Naive thymus-derived CD4-positive, alpha-beta T cell (primary cell): ENCODE measurements at regions not wholly inside any gene's neighbourhood (a gene's known extent, or its start where the extent isn't known, plus 50 kb on each side); places are given as distances from the start of the nearest gene placed in this dataset.

Source experiments
- ATAC-seq: fragments of 150-1000 bp; cut with Tn5 transposase; 2 replicates; pipeline ENCODE4 v1.10.0; 2021; ENCODE audit warnings: mild to moderate bottlenecking, moderate library complexity
- CTCF ChIA-PET: fragments of 350-600 bp; sonication (Branson Sonifier 250); formaldehyde crosslinking; loops from one replicate; lab custom pipeline; 2021; ENCODE audit warnings: antibody characterized with exemption; lab: Charles Lee
- POLR2A ChIA-PET: fragments of 350-600 bp; sonication (Branson Sonifier 250); formaldehyde crosslinking; loops from one replicate; lab custom pipeline; 2021; ENCODE audit warnings: antibody characterized with exemption, inconsistent platforms; lab: Charles Lee
- DNase-seq, 9 donors: peaks; one replicate each; pipeline versions ENCODE4 v3.0.0 to v3.0.0-alpha.2; 2020 to 2022; ENCODE audit warnings: mixed read lengths in 1 of 9
- H3K27ac ChIP-seq: one replicate; pipeline ENCODE4 v1.7.0; 2013; ENCODE audit warnings: mild to moderate bottlenecking, low read depth, low read length, moderate library complexity
- H3K27me3 ChIP-seq, 2 donors: one replicate each; pipeline ENCODE4 v1.7.0; 2013; ENCODE audit warnings: low read length in 2 of 2, mild to moderate bottlenecking in 2 of 2, moderate library complexity in 2 of 2; ENCODE audit not compliant: control insufficient read depth in 2 of 2, insufficient read depth in 2 of 2
- H3K36me3 ChIP-seq, 3 experiments: 1 replicate in 2 of 3; 2 replicates in 1 of 3; pipeline ENCODE4 v1.7.0; 2013; ENCODE audit warnings: low read length in 3 of 3, mild to moderate bottlenecking in 3 of 3, moderate library complexity in 1 of 3; ENCODE audit not compliant: insufficient read depth in 3 of 3, control insufficient read depth in 2 of 3
- H3K4me1 ChIP-seq, 2 donors: one replicate each; pipeline ENCODE4 v1.7.0; 2013; ENCODE audit warnings: low read length in 2 of 2, mild to moderate bottlenecking in 2 of 2, moderate library complexity in 1 of 2; ENCODE audit not compliant: control insufficient read depth in 2 of 2, insufficient read depth in 2 of 2
- H3K4me3 ChIP-seq: 2 replicates; pipeline ENCODE4 v1.7.0; 2013; ENCODE audit warnings: mild to moderate bottlenecking, low read length
- H3K9me3 ChIP-seq, 3 experiments: 1 replicate in 2 of 3; 2 replicates in 1 of 3; pipeline ENCODE4 v1.7.0; 2013; ENCODE audit warnings: low read length in 3 of 3; ENCODE audit not compliant: control insufficient read depth in 2 of 3
- H3K27ac Mint-ChIP-seq, 9 donors: one replicate each; pipeline ENCODE4 v1.8.0; 2020 to 2022; ENCODE audit warnings: mixed read lengths in 9 of 9, mild to moderate bottlenecking in 8 of 9, moderate library complexity in 5 of 9, inconsistent platforms in 2 of 9
- H3K27me3 Mint-ChIP-seq, 5 donors: one replicate each; pipeline ENCODE4 v1.8.0; 2021 to 2022; ENCODE audit warnings: mixed read lengths in 5 of 5, mild to moderate bottlenecking in 1 of 5
- H3K36me3 Mint-ChIP-seq, 5 donors: one replicate each; pipeline ENCODE4 v1.8.0; 2020 to 2022; ENCODE audit warnings: mixed read lengths in 5 of 5, mild to moderate bottlenecking in 3 of 5, inconsistent platforms in 1 of 5
- H3K4me1 Mint-ChIP-seq, 7 donors: one replicate each; pipeline ENCODE4 v1.8.0; 2020 to 2022; ENCODE audit warnings: mixed read lengths in 7 of 7, mild to moderate bottlenecking in 3 of 7, inconsistent platforms in 1 of 7
- H3K4me3 Mint-ChIP-seq, 10 donors: one replicate each; pipeline ENCODE4 v1.8.0; 2020 to 2022; ENCODE audit warnings: mild to moderate bottlenecking in 10 of 10, mixed read lengths in 10 of 10, moderate library complexity in 6 of 10, inconsistent platforms in 2 of 10
- H3K9me3 Mint-ChIP-seq, 11 donors: one replicate each; pipeline ENCODE4 v1.8.0; 2020 to 2022; ENCODE audit warnings: mixed read lengths in 11 of 11, mild to moderate bottlenecking in 4 of 11, inconsistent platforms in 1 of 11, moderate library complexity in 1 of 11
- intact Hi-C, 2 donors: fragments of 100-400 bp; cut with micrococcal nuclease; formaldehyde crosslinking; loops; one replicate each; pipeline ENCODE4 v1.15.1; 2023

DNA sequence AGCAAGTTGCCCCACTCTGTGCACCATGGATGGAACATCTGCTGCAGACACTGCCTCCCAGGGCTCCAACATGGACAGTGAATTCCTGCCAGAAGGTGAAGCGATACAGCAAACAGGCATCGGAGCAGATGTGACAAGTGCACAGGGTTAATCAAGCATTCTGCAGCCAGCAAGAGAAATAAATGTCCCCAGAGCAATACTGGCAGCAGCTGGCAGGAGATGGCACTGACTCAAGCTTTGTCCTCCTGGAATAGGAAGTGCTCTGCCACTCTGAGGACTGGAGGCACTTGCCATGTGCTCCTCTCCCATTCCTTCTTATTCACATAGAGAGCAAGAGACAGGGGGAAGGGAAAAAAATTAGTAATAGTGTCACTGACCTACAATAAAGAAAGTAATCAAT is 402.7 kb upstream of the DAB1 start:
- no peak for ATAC-seq
- ChIA-PET CTCF (no interaction called here), POLR2A (no interaction called here)
- Histone ChIP-seq H3K4me3 (no peak overlapping the region), H3K27ac (no peak overlapping the region), H3K4me1 (no peaks in the 10 kb centered on the region), H3K9me3 (no peaks in the 10 kb centered on the region), H3K36me3 (no peaks in the 10 kb centered on the region), H3K27me3 (no peaks in the 10 kb centered on the region)
- Mint-ChIP-seq H3K36me3 (no peaks in the 10 kb centered on the region), H3K4me3 (no peak overlapping the region), H3K27ac (no peak overlapping the region), H3K9me3 (peaks cover 0 to 4% (median 0%) of the 10 kb centered on the region in 11 donors), H3K27me3 (peaks cover 0 to 10% (median 5%) of the 10 kb centered on the region in 5 donors), H3K4me1 (no peaks in the 10 kb centered on the region)
- no peak for DNase-seq
- intact Hi-C loops = no loop called here

DNA sequence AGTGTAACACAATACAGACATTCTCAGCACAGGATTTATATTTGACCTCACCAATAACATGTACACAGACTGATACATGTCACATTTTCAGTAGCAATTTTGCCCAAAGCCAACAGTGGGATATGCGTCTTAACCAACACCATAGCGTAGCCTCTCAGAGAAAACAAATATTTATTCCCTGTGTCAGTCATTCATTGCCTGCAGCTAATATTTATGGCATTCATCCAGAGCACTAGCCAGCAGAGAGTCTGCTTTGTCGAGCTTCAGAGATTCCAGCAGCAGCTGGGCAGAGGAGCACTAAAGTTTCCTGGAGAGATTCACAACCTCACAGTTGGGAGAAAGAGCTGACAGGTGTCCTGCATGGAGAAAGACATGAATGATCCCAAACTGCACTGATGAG is 400.7 kb upstream of the DAB1 start:
- peaks cover 0 to 10% (median 5%) of the 10 kb centered on the region in 5 donors for H3K27me3 Mint-ChIP-seq
- H3K36me3 Mint-ChIP-seq = no peaks in the 10 kb centered on the region
- DNase-seq = no peak
- ChIA-PET CTCF (interaction anchor here (0.6 kb wide), 1 partner anchor 224 kb away, joined by 3 read pairs; no protein-coding TSS in a partner anchor), POLR2A (no interaction called here)
- no peaks in the 10 kb centered on the region for H3K36me3 ChIP-seq
- no peaks in the 10 kb centered on the region for H3K4me1 ChIP-seq
- H3K9me3 ChIP-seq = no peaks in the 10 kb centered on the region
- H3K27me3 ChIP-seq = no peaks in the 10 kb centered on the region
- intact Hi-C loops = no loop called here
- H3K27ac ChIP-seq = no peak overlapping the region
- H3K9me3 Mint-ChIP-seq = peaks cover 0 to 1% (median 0%) of the 10 kb centered on the region in 11 donors
- no peak for ATAC-seq
- no peaks in the 10 kb centered on the region for H3K4me1 Mint-ChIP-seq
- H3K4me3 ChIP-seq = no peak overlapping the region
- no peak overlapping the region for H3K27ac Mint-ChIP-seq
- H3K4me3 Mint-ChIP-seq = no peak overlapping the region

DNA sequence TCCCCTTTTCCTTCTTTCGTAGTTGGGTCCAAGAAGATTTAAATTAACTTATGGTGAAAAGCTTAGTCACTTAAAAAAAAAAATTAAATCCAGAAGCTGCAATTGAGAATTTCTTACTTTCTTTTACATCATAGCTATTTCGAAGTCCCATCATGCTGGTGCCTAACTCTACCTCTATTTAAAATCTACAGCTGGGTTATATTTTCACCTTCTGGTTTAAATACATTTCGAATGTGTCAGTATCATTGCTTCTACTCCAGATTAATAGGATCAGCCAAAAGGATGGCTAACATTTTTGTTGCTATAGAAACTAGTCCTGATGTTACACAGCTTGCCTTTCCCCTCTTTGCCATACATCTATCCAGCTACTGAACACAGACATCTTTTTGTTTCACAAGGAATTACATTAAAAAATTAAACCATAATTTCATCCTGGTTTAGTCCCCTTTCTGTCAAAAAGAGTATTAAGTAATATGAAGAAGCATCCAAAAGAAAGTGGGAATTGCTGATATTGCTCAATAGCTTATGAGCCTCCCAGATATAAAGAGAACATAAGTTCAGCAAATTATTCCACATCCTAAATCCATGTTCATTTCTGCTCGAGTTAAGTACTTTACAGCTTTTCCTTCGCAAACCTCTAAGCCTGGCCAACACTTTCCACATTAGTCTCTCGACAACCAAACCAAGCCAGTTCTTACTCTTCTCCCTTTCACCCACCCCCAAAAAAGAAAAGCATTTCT is 396.7 kb upstream of the DAB1 start:
- H3K9me3 ChIP-seq = no peaks in the 10 kb centered on the region
- DNase-seq (no peak), ATAC-seq (no peak)
- no peaks in the 10 kb centered on the region for H3K4me1 ChIP-seq
- POLR2A ChIA-PET = no interaction called here
- no peak overlapping the region for H3K4me3 ChIP-seq
- peaks cover 0 to 8% (median 0%) of the 10 kb centered on the region in 5 donors for H3K27me3 Mint-ChIP-seq
- H3K36me3 ChIP-seq = no peaks in the 10 kb centered on the region
- H3K36me3 Mint-ChIP-seq = no peaks in the 10 kb centered on the region
- no peak overlapping the region for H3K27ac ChIP-seq
- H3K4me3 Mint-ChIP-seq = no peak overlapping the region
- no peaks in the 10 kb centered on the region for H3K9me3 Mint-ChIP-seq
- intact Hi-C loops = no loop called here
- CTCF ChIA-PET = no interaction called here
- no peak overlapping the region for H3K27ac Mint-ChIP-seq
- H3K4me1 Mint-ChIP-seq = no peaks in the 10 kb centered on the region
- H3K27me3 ChIP-seq = peaks cover 0 to 4% of the 10 kb centered on the region in 2 donors

DNA sequence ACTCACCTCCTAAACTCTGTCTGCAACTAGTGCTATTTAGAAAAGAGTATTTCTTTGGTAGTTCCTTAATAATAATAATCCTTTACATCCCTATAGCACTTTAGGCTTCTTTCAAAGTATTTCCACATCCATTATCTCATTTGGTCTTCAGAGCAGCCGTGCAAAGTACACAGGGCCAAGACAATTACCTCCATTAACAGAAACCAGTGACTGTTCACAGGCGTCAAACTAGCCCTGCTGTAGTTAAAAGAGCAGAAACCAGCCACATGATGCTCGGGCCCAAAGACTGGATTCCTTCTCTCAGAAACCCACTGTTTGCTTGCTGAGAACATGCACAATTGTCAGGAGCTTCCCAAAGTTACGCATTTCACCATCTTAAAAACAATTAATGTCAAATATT is 396.0 kb upstream of the DAB1 start:
- H3K27me3 Mint-ChIP-seq = peaks cover 0 to 11% (median 0%) of the 10 kb centered on the region in 5 donors
- ChIA-PET CTCF (no interaction called here), POLR2A (no interaction called here)
- Histone ChIP-seq H3K27me3 (peaks cover 0 to 4% of the 10 kb centered on the region in 2 donors), H3K4me1 (no peaks in the 10 kb centered on the region), H3K4me3 (no peak overlapping the region), H3K27ac (no peak overlapping the region), H3K36me3 (no peaks in the 10 kb centered on the region), H3K9me3 (no peaks in the 10 kb centered on the region)
- H3K36me3 Mint-ChIP-seq = no peaks in the 10 kb centered on the region
- DNase-seq (no peak), ATAC-seq (no peak)
- no peaks in the 10 kb centered on the region for H3K4me1 Mint-ChIP-seq
- no peaks in the 10 kb centered on the region for H3K9me3 Mint-ChIP-seq
- intact Hi-C loops = no loop called here
- no peak overlapping the region for H3K27ac Mint-ChIP-seq
- no peak overlapping the region for H3K4me3 Mint-ChIP-seq

DNA sequence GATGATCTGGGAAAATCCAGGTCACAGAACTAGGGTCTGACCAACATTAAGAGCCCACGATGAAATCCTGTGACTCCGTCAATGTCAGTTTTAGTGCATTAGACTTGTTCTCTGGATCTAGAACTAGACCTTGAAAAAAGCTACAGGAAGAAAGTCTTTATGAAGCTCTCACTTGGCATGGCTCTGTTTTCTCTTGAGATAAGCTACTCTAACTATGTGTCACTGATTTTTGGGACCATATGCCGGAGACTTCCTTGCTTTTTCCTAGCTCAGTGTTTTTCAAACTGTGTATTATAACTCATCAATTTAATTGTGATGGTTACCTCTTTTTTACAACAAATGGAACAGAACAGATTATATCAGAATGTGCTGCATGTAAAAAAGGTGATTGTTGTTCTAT is 379.7 kb upstream of the DAB1 start:
- DNase-seq (no peak), ATAC-seq (no peak)
- Histone ChIP-seq H3K4me3 (no peak overlapping the region), H3K27ac (no peak overlapping the region), H3K36me3 (no peaks in the 10 kb centered on the region), H3K9me3 (no peaks in the 10 kb centered on the region), H3K27me3 (no peaks in the 10 kb centered on the region), H3K4me1 (no peaks in the 10 kb centered on the region)
- Mint-ChIP-seq H3K27ac (no peak overlapping the region), H3K9me3 (peaks cover 0 to 14% (median 4%) of the 10 kb centered on the region in 11 donors), H3K4me3 (no peak overlapping the region), H3K27me3 (peaks cover 0 to 11% (median 0%) of the 10 kb centered on the region in 5 donors), H3K36me3 (no peaks in the 10 kb centered on the region), H3K4me1 (no peaks in the 10 kb centered on the region)
- intact Hi-C loops = no loop called here
- ChIA-PET POLR2A (no interaction called here), CTCF (no interaction called here)

DNA sequence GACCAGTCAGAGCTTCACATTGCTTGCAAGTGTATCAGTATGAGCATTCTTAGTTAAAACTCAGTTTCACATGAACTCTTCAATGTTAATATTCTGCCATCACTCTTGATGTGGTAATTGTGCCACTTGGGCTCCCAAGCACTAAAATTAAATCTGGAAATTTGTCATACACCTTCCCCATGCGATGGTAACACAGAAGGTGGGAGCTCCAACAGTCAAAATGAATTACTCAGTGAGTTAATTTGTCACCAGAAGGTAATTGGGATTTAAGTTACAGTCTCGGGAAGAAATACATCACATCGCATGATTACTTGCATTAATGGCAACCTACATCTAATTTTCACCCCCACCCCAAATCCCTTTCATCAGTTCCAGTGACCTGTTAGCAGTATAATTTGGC is 376.5 kb upstream of the DAB1 start:
- intact Hi-C loops = no loop called here
- Mint-ChIP-seq H3K36me3 (no peaks in the 10 kb centered on the region), H3K9me3 (peaks cover 0 to 8% (median 3%) of the 10 kb centered on the region in 11 donors), H3K27ac (no peak overlapping the region), H3K27me3 (peaks cover 0 to 4% (median under 1%) of the 10 kb centered on the region in 5 donors), H3K4me1 (no peaks in the 10 kb centered on the region), H3K4me3 (no peak overlapping the region)
- no peak for DNase-seq
- Histone ChIP-seq H3K27ac (no peak overlapping the region), H3K27me3 (no peaks in the 10 kb centered on the region), H3K9me3 (no peaks in the 10 kb centered on the region), H3K36me3 (no peaks in the 10 kb centered on the region), H3K4me1 (no peaks in the 10 kb centered on the region), H3K4me3 (no peak overlapping the region)
- no peak for ATAC-seq
- CTCF ChIA-PET = no interaction called here
- POLR2A ChIA-PET = no interaction called here

DNA sequence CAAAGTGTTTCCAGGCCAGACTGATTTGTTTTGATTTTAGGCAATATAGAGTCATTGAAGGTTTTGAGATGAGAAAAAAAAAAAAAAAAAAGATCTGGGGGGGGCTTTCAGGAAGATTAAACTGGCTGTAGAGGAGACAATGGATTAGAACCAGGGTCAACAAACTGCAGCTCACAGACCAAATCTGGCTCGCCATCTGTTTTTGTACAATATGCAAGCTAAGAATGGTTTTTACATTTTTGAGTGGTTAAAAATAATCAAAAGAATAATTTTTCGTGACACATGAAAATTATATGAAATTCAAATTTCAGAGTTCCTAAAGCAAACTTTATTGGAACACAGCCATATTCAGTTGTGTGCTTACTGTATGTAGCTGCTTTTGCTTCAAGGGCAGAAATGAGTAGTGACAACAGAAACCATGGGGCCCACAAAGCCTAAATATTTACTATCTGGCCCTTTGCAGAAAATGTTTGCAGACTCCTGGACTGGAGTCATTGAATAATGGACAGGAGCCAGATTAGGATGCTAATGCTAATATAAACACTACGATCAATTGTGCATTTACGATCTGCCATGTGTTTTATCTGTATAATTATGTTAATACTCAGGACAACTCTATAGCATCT is 375.7 kb upstream of the DAB1 start:
- Histone ChIP-seq H3K27ac (no peak overlapping the region), H3K27me3 (no peaks in the 10 kb centered on the region), H3K9me3 (no peaks in the 10 kb centered on the region), H3K36me3 (no peaks in the 10 kb centered on the region), H3K4me3 (no peak overlapping the region), H3K4me1 (no peaks in the 10 kb centered on the region)
- no peaks in the 10 kb centered on the region for H3K36me3 Mint-ChIP-seq
- ATAC-seq (no peak), DNase-seq (no peak)
- H3K27ac Mint-ChIP-seq = no peak overlapping the region
- H3K27me3 Mint-ChIP-seq = peaks cover 0 to 4% (median 0%) of the 10 kb centered on the region in 5 donors
- no peak overlapping the region for H3K4me3 Mint-ChIP-seq
- CTCF ChIA-PET = no interaction called here
- intact Hi-C loops = no loop called here
- H3K9me3 Mint-ChIP-seq = peaks cover 0 to 8% (median 3%) of the 10 kb centered on the region in 11 donors
- no peaks in the 10 kb centered on the region for H3K4me1 Mint-ChIP-seq
- POLR2A ChIA-PET = no interaction called here
